H1 (cell line): ENCODE measurements at regions not wholly inside any gene's neighbourhood (a gene's known extent, or its start where the extent isn't known, plus 50 kb on each side); places are given as distances from the start of the nearest gene placed in this dataset.

ENCODE experiments used
- CTCF ChIA-PET: fragments of 300-600 bp; sonication (Branson Sonifier 250); formaldehyde crosslinking; loops from one replicate; lab custom pipeline; 2021; ENCODE audit not compliant: partially characterized antibody; lab: Charles Lee
- POLR2A ChIA-PET: fragments of 300-600 bp; sonication (Branson Sonifier 250); formaldehyde crosslinking; loops from one replicate; lab custom pipeline; 2021; ENCODE audit warnings: inconsistent platforms; ENCODE audit not compliant: partially characterized antibody; lab: Charles Lee
- DNase-seq, 2 experiments: peaks; one replicate each; pipeline versions ENCODE4 v3.0.0 to v3.0.0-alpha.2; 2010 to 2022; ENCODE audit warnings: low spot score in 2 of 2, low read depth in 1 of 2, mixed read lengths in 1 of 2
- FAIRE-seq: peaks from 2 replicates; lab custom pipeline; 2011; peaks lifted over from hg19 to GRCh38; lab: Jason Lieb, UNC
- H2AFZ ChIP-seq: 2 replicates; pipeline ENCODE4 v1.8.1; 2012; ENCODE audit warnings: low read length, inconsistent platforms
- H2AK5ac ChIP-seq: 2 replicates; pipeline ENCODE4 v1.6.1; 2013; ENCODE audit warnings: low read depth, low read length
- H2BK120ac ChIP-seq: replicated peaks from 2 replicates; pipeline ENCODE3; 2013; ENCODE audit warnings: low read depth, low read length, inconsistent platforms
- H2BK12ac ChIP-seq: 2 replicates; pipeline ENCODE4 v1.6.1; 2013; ENCODE audit warnings: low read depth, low read length
- H2BK15ac ChIP-seq: 2 replicates; pipeline ENCODE4 v1.6.1; 2013; ENCODE audit warnings: low read length
- H2BK20ac ChIP-seq: 2 replicates; pipeline ENCODE4 v1.6.1; 2013; ENCODE audit warnings: low read length
- H2BK5ac ChIP-seq: 2 replicates; pipeline ENCODE4 v1.6.1; 2013; ENCODE audit warnings: low read depth, low read length
- H3K14ac ChIP-seq: 2 replicates; pipeline ENCODE4 v1.6.1; 2013; ENCODE audit warnings: inconsistent platforms; ENCODE audit not compliant: insufficient read length
- H3K18ac ChIP-seq: 2 replicates; pipeline ENCODE4 v1.6.1; 2013; ENCODE audit warnings: low read length; ENCODE audit errors: extremely low read depth
- H3K23ac ChIP-seq: 2 replicates; pipeline ENCODE4 v1.6.1; 2013; ENCODE audit warnings: inconsistent platforms; ENCODE audit not compliant: insufficient read length
- H3K23me2 ChIP-seq: 2 replicates; pipeline ENCODE4 v1.6.1; 2013; ENCODE audit warnings: low read depth, low read length
- H3K27ac ChIP-seq: 2 replicates; pipeline ENCODE4 v1.6.1; 2011; ENCODE audit warnings: low read depth, low read length, inconsistent platforms
- H3K27me3 ChIP-seq, 4 experiments: replicated peaks in 1 of 4; 1 replicate in 1 of 4; 2 replicates in 3 of 4; pipeline versions ENCODE4 v1.6.1 to v1.8.1; 2011 to 2013; ENCODE audit warnings: low read length in 3 of 4, mild to moderate bottlenecking in 3 of 4, inconsistent platforms in 2 of 4, mixed read lengths in 2 of 4, moderate library complexity in 1 of 4; ENCODE audit not compliant: control insufficient read depth in 3 of 4, insufficient read depth in 3 of 4; ENCODE audit errors: extremely low read depth in 1 of 4
- H3K36me3 ChIP-seq, 4 experiments: 2 replicates each; pipeline versions ENCODE4 v1.6.1 to v1.8.1; 2011 to 2013; ENCODE audit warnings: mild to moderate bottlenecking in 4 of 4, low read length in 3 of 4, moderate library complexity in 2 of 4, control low read depth in 1 of 4, inconsistent platforms in 1 of 4; ENCODE audit not compliant: insufficient read depth in 4 of 4, control insufficient read depth in 2 of 4
- H3K4ac ChIP-seq: replicated peaks from 2 replicates; pipeline ENCODE3; 2013; ENCODE audit warnings: low read length, low read depth, mixed read lengths, inconsistent platforms; ENCODE audit not compliant: insufficient read length
- H3K4me1 ChIP-seq, 4 experiments: replicated peaks in 1 of 4; 1 replicate in 1 of 4; 2 replicates in 3 of 4; pipeline versions ENCODE4 v1.6.1 to v1.8.1; 2011 to 2013; ENCODE audit warnings: low read length in 3 of 4, inconsistent platforms in 2 of 4, mixed read lengths in 1 of 4; ENCODE audit not compliant: insufficient read depth in 4 of 4, control insufficient read depth in 3 of 4
- H3K4me2 ChIP-seq, 2 experiments: 2 replicates each; pipeline versions ENCODE4 v1.6.1 to v1.8.1; 2011 to 2013; ENCODE audit warnings: low read depth in 2 of 2, low read length in 2 of 2, control low read depth in 1 of 2, inconsistent platforms in 1 of 2, mild to moderate bottlenecking in 1 of 2; ENCODE audit not compliant: insufficient read depth in 1 of 2
- H3K4me3 ChIP-seq, 4 experiments: fragments of 200-600, 300-600 bp in 1 of 4; sonication (generic), shearing (Covaris generic), sonication (Bioruptor Twin) in 1 of 4; 2 replicates each; pipeline versions ENCODE4 v1.5.1 to v1.8.1; 2011 to 2016; ENCODE audit warnings: low read length in 4 of 4, low read depth in 3 of 4, control low read depth in 2 of 4, inconsistent platforms in 2 of 4, mild to moderate bottlenecking in 2 of 4, mixed read lengths in 1 of 4, moderate library complexity in 1 of 4; ENCODE audit not compliant: insufficient read depth in 2 of 4; ENCODE audit errors: extremely low read depth in 1 of 4
- H3K56ac ChIP-seq: replicated peaks from 2 replicates; pipeline ENCODE3; 2013; ENCODE audit warnings: low read depth, mild to moderate bottlenecking, mixed read lengths, low read length, inconsistent platforms; ENCODE audit not compliant: insufficient read length
- H3K79me1 ChIP-seq: 2 replicates; pipeline ENCODE4 v1.6.1; 2013; ENCODE audit warnings: low read depth, low read length, control low read depth
- H3K79me2 ChIP-seq, 2 experiments: 2 replicates each; pipeline versions ENCODE4 v1.6.1 to v1.8.1; 2012 to 2013; ENCODE audit warnings: low read length in 2 of 2, mild to moderate bottlenecking in 2 of 2, inconsistent platforms in 1 of 2; ENCODE audit not compliant: insufficient read depth in 2 of 2, control insufficient read depth in 1 of 2
- H3K9ac ChIP-seq, 4 experiments: replicated peaks in 1 of 4; 1 replicate in 1 of 4; 2 replicates in 3 of 4; pipeline versions ENCODE4 v1.6.1 to v1.8.1; 2011 to 2013; ENCODE audit warnings: low read depth in 3 of 4, low read length in 3 of 4, control low read depth in 2 of 4, mild to moderate bottlenecking in 2 of 4, moderate library complexity in 2 of 4, inconsistent platforms in 1 of 4; ENCODE audit errors: extremely low read depth in 1 of 4
- H3K9me3 ChIP-seq, 2 experiments: 2 replicates each; pipeline versions ENCODE4 v1.6.1 to v1.8.1; 2012 to 2013; ENCODE audit warnings: mild to moderate bottlenecking in 2 of 2, moderate library complexity in 2 of 2, control low read depth in 1 of 2, inconsistent platforms in 1 of 2, low read depth in 1 of 2, low read length in 1 of 2, mixed read lengths in 1 of 2; ENCODE audit not compliant: insufficient read depth in 2 of 2
- H4K20me1 ChIP-seq, 2 experiments: replicated peaks in 1 of 2; 2 replicates each; pipeline versions ENCODE3 to v1.8.1; 2011 to 2013; ENCODE audit warnings: inconsistent platforms in 2 of 2, low read length in 2 of 2, mild to moderate bottlenecking in 1 of 2; ENCODE audit not compliant: insufficient read depth in 2 of 2, control insufficient read depth in 1 of 2
- H4K5ac ChIP-seq: 2 replicates; pipeline ENCODE4 v1.6.1; 2013; ENCODE audit warnings: low read length, low read depth, mixed read lengths, inconsistent platforms; ENCODE audit not compliant: insufficient read length
- H4K8ac ChIP-seq: 2 replicates; pipeline ENCODE4 v1.8.0; 2013; ENCODE audit warnings: mild to moderate bottlenecking, moderate library complexity, low read length, inconsistent platforms; ENCODE audit not compliant: insufficient read depth; ENCODE audit errors: extremely low read depth
- H4K91ac ChIP-seq: replicated peaks from 2 replicates; pipeline ENCODE3; 2013; ENCODE audit warnings: low read length, mixed read lengths, inconsistent platforms; ENCODE audit not compliant: insufficient read length
- BCL11A ChIP-seq, 2 experiments: IDR thresholded peaks; one replicate each; pipeline ENCODE4 v1.6.1; 2011; ENCODE audit warnings: low read depth in 2 of 2, low read length in 2 of 2, mild to moderate bottlenecking in 2 of 2
- CTBP2 ChIP-seq: IDR thresholded peaks from 2 replicates; pipeline ENCODE4 v1.7.0; 2011; ENCODE audit warnings: borderline replicate concordance, mild to moderate bottlenecking, moderate library complexity, mixed read lengths, low read length; ENCODE audit not compliant: insufficient read depth, insufficient read length
- EZH2 ChIP-seq: fragments of 200-600 bp; sonication (generic); IDR thresholded peaks from 2 replicates; pipeline ENCODE4 v1.7.1; 2012; ENCODE audit warnings: low read depth, mild to moderate bottlenecking, moderate library complexity, low read length, inconsistent platforms; ENCODE audit not compliant: severe bottlenecking
- MAFK ChIP-seq: IDR thresholded peaks from 2 replicates; pipeline ENCODE4 v1.6.1; 2012; ENCODE audit warnings: low read depth, mild to moderate bottlenecking, improper control_type of control experiment, low read length
- POLR2AphosphoS5 ChIP-seq: IDR thresholded peaks from 2 replicates; pipeline ENCODE4 v1.6.1; 2011; ENCODE audit warnings: low read depth, low read length
- RAD21 ChIP-seq, 2 experiments: IDR thresholded peaks in 1 of 2; conservative IDR thresholded peaks in 1 of 2; 2 replicates each; pipeline ENCODE4 v1.6.1; 2011; ENCODE audit warnings: low read depth in 2 of 2, low read length in 2 of 2, improper control_type of control experiment in 1 of 2, inconsistent platforms in 1 of 2, mild to moderate bottlenecking in 1 of 2, moderate library complexity in 1 of 2
- RXRA ChIP-seq: IDR thresholded peaks from 2 replicates; pipeline ENCODE4 v1.6.1; 2011; ENCODE audit warnings: low read depth, mild to moderate bottlenecking, low read length, moderate library complexity; ENCODE audit not compliant: insufficient read depth
- TAF1 ChIP-seq: IDR thresholded peaks from 2 replicates; pipeline ENCODE4 v1.6.1; 2011; ENCODE audit warnings: mild to moderate bottlenecking, low read depth, low read length
- WGBS, 2 experiments: shearing (Covaris generic) in 1 of 2; methylation state at CpG; one replicate each; pipeline versions ENCODE4 v1.1.6 to v1.1.7; 2013 to 2015; ENCODE audit warnings: low lambda C conversion rate in 2 of 2, mixed read lengths in 2 of 2, inconsistent platforms in 1 of 2, low coverage in 1 of 2, missing lambda C conversion rate in 1 of 2; ENCODE audit not compliant: insufficient replicate concordance in 2 of 2, insufficient coverage in 1 of 2, insufficient read length in 1 of 2; ENCODE audit errors: extremely low coverage in 1 of 2, missing lambda C conversion rate in 1 of 2; 5-methylcytosine and 5-hydroxymethylcytosine counted together
- TF ChIP-seq, protein P1 (sequence below): IDR thresholded peaks from 2 replicates; pipeline ENCODE4 v1.6.1; 2011; ENCODE audit warnings: low read depth, mild to moderate bottlenecking, low read length; ENCODE audit not compliant: insufficient read depth

DNA sequence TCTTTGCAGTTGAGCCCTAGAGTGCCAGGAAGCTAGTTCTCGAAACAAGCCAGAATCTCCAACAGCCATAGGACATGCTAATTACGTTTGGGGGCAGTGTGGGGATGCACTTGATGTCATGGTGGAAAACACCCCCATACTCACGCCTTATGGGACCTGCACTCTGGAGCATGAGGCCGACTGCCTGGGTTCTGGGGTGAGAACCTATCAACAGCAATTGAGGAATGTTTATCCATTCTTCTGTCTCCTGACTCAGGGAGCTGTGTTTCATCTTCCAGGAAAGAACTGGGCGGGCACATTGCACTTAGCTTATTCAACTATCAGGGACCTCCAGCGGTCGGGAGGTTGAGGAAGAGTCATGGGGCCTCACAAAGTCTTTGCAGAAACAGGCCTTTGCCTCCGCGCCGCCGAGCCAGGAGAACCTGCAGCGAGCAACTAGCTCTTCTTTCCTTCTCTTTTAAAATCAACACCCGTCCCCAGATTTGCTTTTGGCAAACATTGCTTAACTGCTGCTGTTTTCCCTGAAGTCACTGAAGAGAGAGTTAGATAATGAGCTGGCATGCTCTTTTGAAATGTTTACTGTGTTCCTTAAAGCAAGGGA is 226.1 kb upstream of the DIO3 start:
- no peak overlapping the region for H3K14ac ChIP-seq
- DNase-seq (peak in 1 of 2 experiments; percentile 29), FAIRE-seq (no peak)
- no peak overlapping the region for H3K9ac ChIP-seq
- ChIA-PET POLR2A (no interaction called here), CTCF (interaction anchor here (1.4 kb wide), 1 partner anchor 15 kb away, joined by 4 read pairs; no protein-coding TSS in a partner anchor)
- no peaks in the 10 kb centered on the region for H4K20me1 ChIP-seq
- H3K36me3 ChIP-seq = no peaks in the 10 kb centered on the region
- H4K5ac ChIP-seq = no peak overlapping the region
- no peaks in the 10 kb centered on the region for H3K9me3 ChIP-seq
- no peaks in the 10 kb centered on the region for H3K23me2 ChIP-seq
- H2BK5ac ChIP-seq = no peak overlapping the region
- WGBS, 2 experiments = 94% methylated on average over 13 of the region's 13 CpGs; no CpG with 5 or more reads in 1 of the 2 experiments
- no peak overlapping the region for H2BK120ac ChIP-seq
- no peak overlapping the region for H4K91ac ChIP-seq
- TF ChIP-seq RAD21 (IDR thresholded peaks at IDR 0.05 in 1 of 2, conservative IDR thresholded peaks at IDR 0.05 in 1 of 2; ENCODE audit: low read depth in 2 of 2, low read length in 2 of 2) = no peak
- no peak for TF ChIP-seq TAF1
- TF ChIP-seq RXRA = no peak
- no peak for TF ChIP-seq EZH2
- TF ChIP-seq CTBP2 = no peak
- no peak for TF ChIP-seq POLR2AphosphoS5
- TF ChIP-seq, protein P1, sequence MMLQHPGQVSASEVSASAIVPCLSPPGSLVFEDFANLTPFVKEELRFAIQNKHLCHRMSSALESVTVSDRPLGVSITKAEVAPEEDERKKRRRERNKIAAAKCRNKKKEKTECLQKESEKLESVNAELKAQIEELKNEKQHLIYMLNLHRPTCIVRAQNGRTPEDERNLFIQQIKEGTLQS = no peak
- TF ChIP-seq MAFK = no peak
- no peak for TF ChIP-seq BCL11A (IDR thresholded peaks at IDR 0.05; ENCODE audit: low read depth in 2 of 2, low read length in 2 of 2)
- H4K8ac ChIP-seq = no peak overlapping the region
- H3K4ac ChIP-seq = no peak overlapping the region
- H3K56ac ChIP-seq = no peak overlapping the region
- no peak overlapping the region for H3K27ac ChIP-seq
- H2BK15ac ChIP-seq = no peak overlapping the region
- no peak overlapping the region for H3K18ac ChIP-seq
- H2AK5ac ChIP-seq = no peak overlapping the region
- H3K79me1 ChIP-seq = no peaks in the 10 kb centered on the region
- peaks cover 0 to 2% (median 0%) of the 10 kb centered on the region in 4 experiments; a peak in 1 of 7 replicates for H3K4me1 ChIP-seq
- 0 out of 2 replicates have a peak overlapping the region, but pooled peaks have one; percentile 10 for H2AFZ ChIP-seq
- H3K4me2 ChIP-seq = no peak overlapping the region
- no peak overlapping the region for H2BK20ac ChIP-seq
- peaks cover 0 to 1% (median 0%) of the 10 kb centered on the region in 4 experiments; a peak in 1 of 7 replicates for H3K27me3 ChIP-seq
- no peak overlapping the region for H3K4me3 ChIP-seq
- H3K23ac ChIP-seq = no peak overlapping the region
- no peak overlapping the region for H2BK12ac ChIP-seq
- no peaks in the 10 kb centered on the region for H3K79me2 ChIP-seq
